ENCODE measurements at regions not wholly inside any gene's neighbourhood (a gene's known extent, or its start where the extent isn't known, plus 50 kb on each side); places are given as distances from the start of the nearest gene placed in this dataset.
A peak's percentile ranks its signal among the peaks of the same experiment; 100 is the strongest.

- Histone ChIP-seq H3K9me3 (ENCODE audit: insufficient read depth, low read length) (peaks cover 3% of the 10 kb centered on the region; the same call in 1 of the 2 replicates), H3K36me3 (ENCODE audit: insufficient read depth, insufficient read length, low read length) (no peaks in the 10 kb centered on the region), H3K4me3 (ENCODE audit: insufficient read length, low read depth) (peak overlapping the region; percentile 35), H3K4me1 (ENCODE audit: insufficient read depth, insufficient read length) (no peaks in the 10 kb centered on the region), H3K27me3 (ENCODE audit: insufficient read depth, insufficient read length) (peaks cover 18% of the 10 kb centered on the region), H3K9ac (ENCODE audit: insufficient read length, low read depth) (peak overlapping the region; percentile 34)
- TF ChIP-seq ZNF274 (IDR thresholded peaks at IDR 0.05; ENCODE audit: low read depth, low read length) (no peak), SUZ12 (IDR thresholded peaks at IDR 0.05; ENCODE audit: extremely low read depth, insufficient read depth, insufficient read length) (no peak), YY1 (IDR thresholded peaks at IDR 0.05; ENCODE audit: insufficient read depth, insufficient read length) (no peak)
- no peak for DNase-seq (ENCODE audit: low read depth, low spot score)
These were observed 94.6 kb downstream of the CD8B2 start for GRCh38 chr2:106581755-106582147.

- TF ChIP-seq YY1 (IDR thresholded peaks at IDR 0.05; ENCODE audit: insufficient read depth, insufficient read length), result no peak
- no peak for TF ChIP-seq ZNF274 (IDR thresholded peaks at IDR 0.05; ENCODE audit: low read depth, low read length)
- TF ChIP-seq SUZ12 (IDR thresholded peaks at IDR 0.05; ENCODE audit: extremely low read depth, insufficient read depth, insufficient read length), result no peak
- no peaks in the 10 kb centered on the region for H3K36me3 ChIP-seq (ENCODE audit: insufficient read depth, insufficient read length, low read length)
- H3K9me3 ChIP-seq (ENCODE audit: insufficient read depth, low read length), result peaks cover 7% of the 10 kb centered on the region; the same call in 1 of the 2 replicates
- peak; percentile 66 for DNase-seq (ENCODE audit: low read depth, low spot score)
- H3K4me3 ChIP-seq (ENCODE audit: insufficient read length, low read depth), result peak overlapping the region; percentile 35
- peak overlapping the region; percentile 34 for H3K9ac ChIP-seq (ENCODE audit: insufficient read length, low read depth)
- no peaks in the 10 kb centered on the region for H3K4me1 ChIP-seq (ENCODE audit: insufficient read depth, insufficient read length)
- peaks cover 18% of the 10 kb centered on the region for H3K27me3 ChIP-seq (ENCODE audit: insufficient read depth, insufficient read length)
These were observed 95.3 kb downstream of the CD8B2 start for GRCh38 chr2:106582148-106583143.

- DNase-seq (ENCODE audit: low read depth, low spot score), result no peak
- no peak overlapping the region for H3K9ac ChIP-seq (ENCODE audit: insufficient read length, low read depth)
- no peak overlapping the region for H3K4me3 ChIP-seq (ENCODE audit: insufficient read length, low read depth)
- peaks cover 18% of the 10 kb centered on the region for H3K27me3 ChIP-seq (ENCODE audit: insufficient read depth, insufficient read length)
- no peaks in the 10 kb centered on the region for H3K4me1 ChIP-seq (ENCODE audit: insufficient read depth, insufficient read length)
- peaks cover 9% of the 10 kb centered on the region; the same call in 1 of the 2 replicates for H3K9me3 ChIP-seq (ENCODE audit: insufficient read depth, low read length)
- TF ChIP-seq ZNF274 (IDR thresholded peaks at IDR 0.05; ENCODE audit: low read depth, low read length), result no peak
- no peak for TF ChIP-seq SUZ12 (IDR thresholded peaks at IDR 0.05; ENCODE audit: extremely low read depth, insufficient read depth, insufficient read length)
- TF ChIP-seq YY1 (IDR thresholded peaks at IDR 0.05; ENCODE audit: insufficient read depth, insufficient read length), result no peak
- H3K36me3 ChIP-seq (ENCODE audit: insufficient read depth, insufficient read length, low read length), result no peaks in the 10 kb centered on the region
These were observed 97.3 kb downstream of the CD8B2 start for GRCh38 chr2:106584304-106584954.

DNA sequence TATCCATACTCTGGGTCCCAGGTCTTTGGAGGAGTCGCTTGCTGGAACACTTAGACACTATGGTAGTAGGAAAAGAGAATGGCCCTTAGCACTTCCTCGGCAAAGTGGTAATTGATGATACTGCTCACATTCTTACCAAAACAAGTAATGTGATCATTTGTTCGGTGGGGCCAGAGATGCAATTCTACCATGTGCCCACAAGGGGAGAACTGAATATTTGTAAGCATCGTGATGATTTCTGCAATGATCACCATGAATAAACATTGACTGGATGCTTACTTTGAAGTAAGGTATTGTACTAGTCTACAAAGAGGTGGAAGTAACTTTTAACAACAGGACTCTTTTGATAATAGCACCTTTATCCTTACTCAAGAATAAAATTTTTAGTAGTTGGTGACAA, 109.7 kb downstream of the CD8B2 start:
- no peak overlapping the region for H3K4me3 ChIP-seq (ENCODE audit: insufficient read length, low read depth)
- no peak for DNase-seq (ENCODE audit: low read depth, low spot score)
- H3K27me3 ChIP-seq (ENCODE audit: insufficient read depth, insufficient read length), result no peaks in the 10 kb centered on the region
- H3K9ac ChIP-seq (ENCODE audit: insufficient read length, low read depth), result no peak overlapping the region
- TF ChIP-seq YY1 (IDR thresholded peaks at IDR 0.05; ENCODE audit: insufficient read depth, insufficient read length), result no peak
- no peak for TF ChIP-seq ZNF274 (IDR thresholded peaks at IDR 0.05; ENCODE audit: low read depth, low read length)
- no peak for TF ChIP-seq SUZ12 (IDR thresholded peaks at IDR 0.05; ENCODE audit: extremely low read depth, insufficient read depth, insufficient read length)
- H3K9me3 ChIP-seq (ENCODE audit: insufficient read depth, low read length), result peaks cover 26% of the 10 kb centered on the region
- H3K36me3 ChIP-seq (ENCODE audit: insufficient read depth, insufficient read length, low read length), result no peaks in the 10 kb centered on the region
- no peaks in the 10 kb centered on the region for H3K4me1 ChIP-seq (ENCODE audit: insufficient read depth, insufficient read length)

DNA sequence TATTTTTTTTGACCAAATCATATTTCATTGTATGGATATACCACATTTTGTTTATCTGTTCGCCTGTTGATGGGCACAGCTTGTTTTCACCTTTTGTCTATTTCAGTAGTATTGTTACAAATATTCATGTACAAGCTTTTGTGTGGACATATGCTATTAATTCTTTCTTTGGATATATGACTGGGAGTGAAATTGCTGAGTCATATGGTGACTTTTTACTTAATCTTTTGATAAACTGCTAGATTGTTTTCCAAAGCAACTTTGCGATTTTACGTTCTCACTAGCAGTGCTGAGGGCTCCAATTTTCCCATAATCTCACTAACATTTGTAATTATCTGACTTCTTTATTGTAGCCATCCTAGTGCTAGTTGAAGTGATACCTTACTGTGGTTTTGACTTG, 112.4 kb downstream of the CD8B2 start:
- Histone ChIP-seq H3K9me3 (ENCODE audit: insufficient read depth, low read length) (peaks cover 43% of the 10 kb centered on the region), H3K9ac (ENCODE audit: insufficient read length, low read depth) (no peak overlapping the region), H3K27me3 (ENCODE audit: insufficient read depth, insufficient read length) (no peaks in the 10 kb centered on the region), H3K36me3 (ENCODE audit: insufficient read depth, insufficient read length, low read length) (no peaks in the 10 kb centered on the region), H3K4me3 (ENCODE audit: insufficient read length, low read depth) (no peak overlapping the region), H3K4me1 (ENCODE audit: insufficient read depth, insufficient read length) (no peaks in the 10 kb centered on the region)
- DNase-seq (ENCODE audit: low read depth, low spot score), result no peak
- no peak for TF ChIP-seq SUZ12 (IDR thresholded peaks at IDR 0.05; ENCODE audit: extremely low read depth, insufficient read depth, insufficient read length)
- no peak for TF ChIP-seq ZNF274 (IDR thresholded peaks at IDR 0.05; ENCODE audit: low read depth, low read length)
- no peak for TF ChIP-seq YY1 (IDR thresholded peaks at IDR 0.05; ENCODE audit: insufficient read depth, insufficient read length)

GRCh38 chr2:106602042-106602441, 114.9 kb downstream of the CD8B2 start:
- Histone ChIP-seq H3K27me3 (ENCODE audit: insufficient read depth, insufficient read length) (no peaks in the 10 kb centered on the region), H3K4me3 (ENCODE audit: insufficient read length, low read depth) (no peak overlapping the region), H3K9me3 (ENCODE audit: insufficient read depth, low read length) (peaks cover 48% of the 10 kb centered on the region), H3K4me1 (ENCODE audit: insufficient read depth, insufficient read length) (no peaks in the 10 kb centered on the region), H3K9ac (ENCODE audit: insufficient read length, low read depth) (no peak overlapping the region), H3K36me3 (ENCODE audit: insufficient read depth, insufficient read length, low read length) (no peaks in the 10 kb centered on the region)
- no peak for TF ChIP-seq YY1 (IDR thresholded peaks at IDR 0.05; ENCODE audit: insufficient read depth, insufficient read length)
- no peak for TF ChIP-seq ZNF274 (IDR thresholded peaks at IDR 0.05; ENCODE audit: low read depth, low read length)
- TF ChIP-seq SUZ12 (IDR thresholded peaks at IDR 0.05; ENCODE audit: extremely low read depth, insufficient read depth, insufficient read length), result no peak
- peak; percentile 75 for DNase-seq (ENCODE audit: low read depth, low spot score)

DNA sequence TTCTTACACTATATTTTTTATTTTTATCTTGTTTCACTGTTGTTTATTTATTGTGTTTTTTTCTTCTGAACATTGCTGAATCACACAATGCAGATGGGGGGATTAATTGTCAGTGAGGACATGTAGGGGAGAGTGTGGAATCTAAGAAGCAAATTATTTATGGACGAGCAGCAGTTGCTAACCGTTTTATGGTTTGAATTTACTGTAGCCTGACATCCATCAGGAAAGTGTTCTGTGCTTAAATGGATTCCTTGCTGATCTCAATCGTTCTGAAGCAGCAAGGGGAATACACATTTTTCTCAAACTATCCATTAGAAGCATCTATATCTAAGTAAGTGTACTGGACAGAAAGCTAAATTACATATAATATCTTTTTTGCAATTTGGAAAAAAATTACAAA, 119.5 kb downstream of the CD8B2 start:
- DNase-seq (ENCODE audit: low read depth, low spot score), result no peak
- Histone ChIP-seq H3K36me3 (ENCODE audit: insufficient read depth, insufficient read length, low read length) (no peaks in the 10 kb centered on the region), H3K4me3 (ENCODE audit: insufficient read length, low read depth) (no peak overlapping the region), H3K9ac (ENCODE audit: insufficient read length, low read depth) (no peak overlapping the region), H3K27me3 (ENCODE audit: insufficient read depth, insufficient read length) (no peaks in the 10 kb centered on the region), H3K4me1 (ENCODE audit: insufficient read depth, insufficient read length) (no peaks in the 10 kb centered on the region), H3K9me3 (ENCODE audit: insufficient read depth, low read length) (peaks cover 24% of the 10 kb centered on the region)
- TF ChIP-seq YY1 (IDR thresholded peaks at IDR 0.05; ENCODE audit: insufficient read depth, insufficient read length), result no peak
- TF ChIP-seq SUZ12 (IDR thresholded peaks at IDR 0.05; ENCODE audit: extremely low read depth, insufficient read depth, insufficient read length), result no peak
- no peak for TF ChIP-seq ZNF274 (IDR thresholded peaks at IDR 0.05; ENCODE audit: low read depth, low read length)

Measured in NT2/D1 (cell line).